ENCODE measurements at regions not wholly inside any gene's neighbourhood (a gene's known extent, or its start where the extent isn't known, plus 50 kb on each side); places are given as distances from the start of the nearest gene placed in this dataset.

DNA sequence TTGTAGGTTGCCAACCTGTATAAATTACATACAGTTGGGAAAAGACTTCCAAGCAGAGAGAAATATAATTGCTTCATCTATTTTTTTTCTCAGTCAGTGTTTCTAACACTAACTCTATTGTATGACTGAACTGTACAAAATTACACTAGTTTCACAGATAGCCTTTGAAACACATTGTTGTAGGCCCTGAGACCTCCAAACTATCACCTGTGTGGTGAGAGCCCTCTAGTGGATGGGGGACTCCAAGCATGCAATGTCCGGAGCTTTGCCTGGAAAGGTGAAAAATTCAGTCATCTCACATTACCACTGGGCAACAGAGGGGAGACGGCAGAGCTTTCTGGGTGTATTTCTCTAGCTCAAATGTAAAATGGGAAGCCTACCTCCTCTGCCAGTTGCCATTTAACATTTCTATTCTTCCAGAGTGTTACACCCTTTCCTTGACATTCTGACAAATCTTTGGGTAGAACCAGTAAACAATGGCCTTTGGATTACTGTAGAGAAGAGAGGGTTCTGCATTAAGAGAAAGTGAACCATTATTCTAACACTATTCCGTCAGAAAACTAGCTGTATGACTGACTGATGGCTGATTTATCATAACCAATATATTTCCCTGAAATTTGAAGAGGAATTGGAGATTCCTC is 212.2 kb downstream of the LYPLAL1 start:
- no peak overlapping the region for H3K27ac ChIP-seq
- TF ChIP-seq EZH2 (IDR thresholded peaks at IDR 0.05) (no peak), EZH2phosphoT487 (IDR thresholded peaks at IDR 0.05) (no peak)
- TF ChIP-seq, protein P1, sequence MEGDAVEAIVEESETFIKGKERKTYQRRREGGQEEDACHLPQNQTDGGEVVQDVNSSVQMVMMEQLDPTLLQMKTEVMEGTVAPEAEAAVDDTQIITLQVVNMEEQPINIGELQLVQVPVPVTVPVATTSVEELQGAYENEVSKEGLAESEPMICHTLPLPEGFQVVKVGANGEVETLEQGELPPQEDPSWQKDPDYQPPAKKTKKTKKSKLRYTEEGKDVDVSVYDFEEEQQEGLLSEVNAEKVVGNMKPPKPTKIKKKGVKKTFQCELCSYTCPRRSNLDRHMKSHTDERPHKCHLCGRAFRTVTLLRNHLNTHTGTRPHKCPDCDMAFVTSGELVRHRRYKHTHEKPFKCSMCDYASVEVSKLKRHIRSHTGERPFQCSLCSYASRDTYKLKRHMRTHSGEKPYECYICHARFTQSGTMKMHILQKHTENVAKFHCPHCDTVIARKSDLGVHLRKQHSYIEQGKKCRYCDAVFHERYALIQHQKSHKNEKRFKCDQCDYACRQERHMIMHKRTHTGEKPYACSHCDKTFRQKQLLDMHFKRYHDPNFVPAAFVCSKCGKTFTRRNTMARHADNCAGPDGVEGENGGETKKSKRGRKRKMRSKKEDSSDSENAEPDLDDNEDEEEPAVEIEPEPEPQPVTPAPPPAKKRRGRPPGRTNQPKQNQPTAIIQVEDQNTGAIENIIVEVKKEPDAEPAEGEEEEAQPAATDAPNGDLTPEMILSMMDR (IDR thresholded peaks at IDR 0.05) = peak; percentile 73
- H3K36me3 Mint-ChIP-seq = no peaks in the 10 kb centered on the region

DNA sequence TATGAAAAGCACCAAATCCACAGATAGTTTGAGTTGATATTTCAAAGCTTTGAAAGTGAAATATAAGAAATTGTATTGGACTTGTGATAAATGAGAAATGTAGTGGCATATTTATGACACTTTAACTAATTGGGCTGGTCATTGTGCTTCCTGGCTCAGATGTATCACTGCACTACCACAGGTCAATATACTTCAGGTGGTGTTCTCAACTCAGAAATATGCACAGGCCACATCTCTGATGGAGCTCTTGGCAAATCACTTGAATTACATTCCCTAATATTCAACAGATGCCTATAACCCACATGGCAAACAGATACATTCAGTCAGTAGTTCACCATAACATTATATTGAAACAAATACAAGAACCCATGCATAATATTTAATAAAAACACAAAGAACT is 209.6 kb downstream of the LYPLAL1 start:
- Mint-ChIP-seq H3K4me1 (peaks cover 3% of the 10 kb centered on the region), H3K9me3 (no peaks in the 10 kb centered on the region), H3K4me3 (no peak overlapping the region), H3K36me3 (no peaks in the 10 kb centered on the region), H3K27me3 (ENCODE audit: insufficient read depth, low read depth) (no peaks in the 10 kb centered on the region), H3K27ac (no peak overlapping the region)
- Histone ChIP-seq H3K9me3 (ENCODE audit: low read depth) (no peaks in the 10 kb centered on the region), H2AFZ (replicated peaks) (no peak overlapping the region), H3K36me3 (no peaks in the 10 kb centered on the region), H3K4me1 (no peaks in the 10 kb centered on the region), H3F3A (ENCODE audit: low read depth) (no peaks in the 10 kb centered on the region), H3K4me2 (no peak overlapping the region), H4K20me1 (ENCODE audit: low read depth) (no peaks in the 10 kb centered on the region), H3K27me3 (no peaks in the 10 kb centered on the region), H3K9ac (no peak overlapping the region), H3K79me2 (ENCODE audit: low read depth) (no peaks in the 10 kb centered on the region), H3K4me3 (no peak overlapping the region), H3K27ac (no peak overlapping the region)
- no peak for TF ChIP-seq EZH2phosphoT487 (IDR thresholded peaks at IDR 0.05)
- TF ChIP-seq, protein P1 (IDR thresholded peaks at IDR 0.05) = no peak
- no peak for DNase-seq (ENCODE audit: low spot score)

More for the DNA sequence above, 212.2 kb downstream of the LYPLAL1 start:
- H3K36me3 ChIP-seq = no peaks in the 10 kb centered on the region
- H3K4me3 ChIP-seq = no peak overlapping the region
- H4K20me1 ChIP-seq (ENCODE audit: low read depth) = no peaks in the 10 kb centered on the region
- no peak overlapping the region for H3K9ac ChIP-seq
- peak; percentile 65 for DNase-seq (ENCODE audit: low spot score)
- H2AFZ ChIP-seq (replicated peaks) = peak overlapping the region; percentile 54
- no peaks in the 10 kb centered on the region for H3K27me3 ChIP-seq
- H3K9me3 Mint-ChIP-seq = no peaks in the 10 kb centered on the region
- no peaks in the 10 kb centered on the region for H3K4me1 ChIP-seq
- no peak overlapping the region for H3K4me3 Mint-ChIP-seq
- no peaks in the 10 kb centered on the region for H3K27me3 Mint-ChIP-seq (ENCODE audit: insufficient read depth, low read depth)
- H3K4me2 ChIP-seq = no peak overlapping the region
- H3K4me1 Mint-ChIP-seq = no peaks in the 10 kb centered on the region
- H3K9me3 ChIP-seq (ENCODE audit: low read depth) = no peaks in the 10 kb centered on the region
- H3K27ac Mint-ChIP-seq = no peak overlapping the region
- H3F3A ChIP-seq (ENCODE audit: low read depth) = no peaks in the 10 kb centered on the region
- H3K79me2 ChIP-seq (ENCODE audit: low read depth) = no peaks in the 10 kb centered on the region

DNA sequence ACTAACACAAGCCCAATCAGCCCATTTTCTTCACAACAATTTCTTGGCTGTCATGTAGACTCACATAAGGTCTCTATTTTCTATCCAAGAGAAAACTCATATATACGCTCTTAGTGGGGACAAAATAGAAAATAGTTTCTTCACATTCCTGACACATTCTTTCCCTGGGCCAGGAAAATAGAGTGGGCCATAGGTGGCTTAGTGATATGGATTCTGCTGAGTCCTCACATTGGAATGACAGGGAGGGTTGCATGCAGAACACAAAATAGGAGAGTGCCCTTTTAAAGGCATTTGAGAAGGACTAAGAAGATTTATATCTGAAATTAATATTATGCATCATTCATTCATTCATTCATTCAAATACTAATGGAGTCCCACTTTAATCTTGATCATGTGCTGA is 207.7 kb downstream of the LYPLAL1 start:
- Histone ChIP-seq H3K27me3 (no peaks in the 10 kb centered on the region), H3K9ac (no peak overlapping the region), H2AFZ (replicated peaks) (no peak overlapping the region), H3K36me3 (no peaks in the 10 kb centered on the region), H3F3A (ENCODE audit: low read depth) (no peaks in the 10 kb centered on the region), H4K20me1 (ENCODE audit: low read depth) (no peaks in the 10 kb centered on the region), H3K4me3 (no peak overlapping the region), H3K27ac (no peak overlapping the region), H3K9me3 (ENCODE audit: low read depth) (no peaks in the 10 kb centered on the region), H3K79me2 (ENCODE audit: low read depth) (no peaks in the 10 kb centered on the region), H3K4me1 (no peaks in the 10 kb centered on the region), H3K4me2 (no peak overlapping the region)
- Mint-ChIP-seq H3K27ac (no peak overlapping the region), H3K9me3 (no peaks in the 10 kb centered on the region), H3K36me3 (no peaks in the 10 kb centered on the region), H3K27me3 (ENCODE audit: insufficient read depth, low read depth) (no peaks in the 10 kb centered on the region), H3K4me3 (no peak overlapping the region), H3K4me1 (peaks cover 3% of the 10 kb centered on the region)
- TF ChIP-seq EZH2phosphoT487 (IDR thresholded peaks at IDR 0.05) (no peak), EZH2 (IDR thresholded peaks at IDR 0.05) (no peak)
- TF ChIP-seq, protein P1 (IDR thresholded peaks at IDR 0.05) = no peak
- no peak for DNase-seq (ENCODE audit: low spot score)

Data from neural progenitor cell (in vitro differentiated cells).